HPDE6-E6E7 (cell line): ENCODE measurements at regions not wholly inside any gene's neighbourhood (a gene's known extent, or its start where the extent isn't known, plus 50 kb on each side); places are given as distances from the start of the nearest gene placed in this dataset.
"Not testable (repeated sequence)": the region's sequence is repeated elsewhere in the genome, so short reads cannot be mapped to it uniquely, and the experiment has no call there.

Source experiments
- DNase-seq: peaks from one replicate; pipeline ENCODE4 v3.0.0; 2011; ENCODE audit warnings: missing footprints; ENCODE audit errors: extremely low spot score

- no peak for DNase-seq
Observed at GRCh38 chr2:13201924-13202323, 485.2 kb downstream of the TRIB2 start.

GRCh38 chr2:13212115-13212514, 495.4 kb downstream of the TRIB2 start:
- no peak for DNase-seq

GRCh38 chr2:13218205-13218604, 501.5 kb downstream of the TRIB2 start:
- DNase-seq, result no peak

GRCh38 chr2:13227578-13227977, 510.8 kb downstream of the TRIB2 start:
- DNase-seq, result no peak

- no peak for DNase-seq
Observed at GRCh38 chr2:13230221-13230620, 513.5 kb downstream of the TRIB2 start.

GRCh38 chr2:13240061-13240460, 523.3 kb downstream of the TRIB2 start:
- DNase-seq, result no peak

- DNase-seq, result no peak
Observed at GRCh38 chr2:13240789-13241487, 524.2 kb downstream of the TRIB2 start.

- DNase-seq, result no peak
Observed at GRCh38 chr2:13252615-13253014, 535.9 kb downstream of the TRIB2 start.

- no peak for DNase-seq
Observed at GRCh38 chr2:13255485-13255884, 538.7 kb downstream of the TRIB2 start.

GRCh38 chr2:13260402-13260801, 543.7 kb downstream of the TRIB2 start:
- DNase-seq, result no peak

GRCh38 chr2:13266166-13266565, 549.4 kb downstream of the TRIB2 start:
- no peak for DNase-seq

- DNase-seq, result no peak
Observed at GRCh38 chr2:13284688-13285087, 568.0 kb downstream of the TRIB2 start.

- no peak for DNase-seq
Observed at GRCh38 chr2:13289310-13289709, 572.6 kb downstream of the TRIB2 start.

GRCh38 chr2:13308478-13308805, 591.7 kb downstream of the TRIB2 start:
- not testable (repeated sequence) for DNase-seq

- no peak for DNase-seq
Observed at GRCh38 chr2:13308989-13309388, 592.3 kb downstream of the TRIB2 start.

- no peak for DNase-seq
Observed at GRCh38 chr2:13332060-13332459, 615.3 kb downstream of the TRIB2 start.

- DNase-seq, result not testable (repeated sequence)
Observed at GRCh38 chr2:13334071-13334470, 617.3 kb downstream of the TRIB2 start.

- DNase-seq, result no peak
Observed at GRCh38 chr2:13334545-13334944, 617.8 kb downstream of the TRIB2 start.

GRCh38 chr2:13335862-13336535, 619.3 kb downstream of the TRIB2 start:
- DNase-seq, result no peak

GRCh38 chr2:13351068-13351467, 634.3 kb downstream of the TRIB2 start:
- DNase-seq, result no peak

- DNase-seq, result no peak
Observed at GRCh38 chr2:13353083-13353482, 636.3 kb downstream of the TRIB2 start.

GRCh38 chr2:13354031-13354430, 637.3 kb downstream of the TRIB2 start:
- no peak for DNase-seq

- not testable (repeated sequence) for DNase-seq
Observed at GRCh38 chr2:13381928-13382327, 665.2 kb downstream of the TRIB2 start.

- DNase-seq, result not testable (repeated sequence)
Observed at GRCh38 chr2:13389172-13389571, 672.4 kb downstream of the TRIB2 start.
